Uterus (tissue), 3 donors: ENCODE measurements at regions not wholly inside any gene's neighbourhood (a gene's known extent, or its start where the extent isn't known, plus 50 kb on each side); places are given as distances from the start of the nearest gene placed in this dataset.

Source experiments
- DNase-seq, 2 donors: peaks; one replicate each; pipeline ENCODE4 v3.0.0-alpha.2; 2019 to 2020
- H3K27ac ChIP-seq, 2 donors: fragments of 200-600 bp; sonication (generic); 1 replicate in 1 of 2; 2 replicates in 1 of 2; pipeline ENCODE4 v1.5.1; 2016 to 2018
- H3K27me3 ChIP-seq, 2 donors: fragments of 200-600 bp; sonication (generic); one replicate each; pipeline ENCODE4 v1.5.1; 2018 to 2019; ENCODE audit warnings: control low read depth in 1 of 2
- H3K36me3 ChIP-seq, 2 donors: fragments of 200-600 bp; sonication (generic); one replicate each; pipeline ENCODE4 v1.5.1; 2019; ENCODE audit warnings: control low read depth in 1 of 2
- H3K4me1 ChIP-seq, 2 donors: fragments of 200-600 bp; sonication (generic); one replicate each; pipeline ENCODE4 v1.5.1; 2018 to 2019; ENCODE audit warnings: control low read depth in 1 of 2
- H3K4me3 ChIP-seq, 2 donors: fragments of 200-600 bp; sonication (generic); 1 replicate in 1 of 2; 2 replicates in 1 of 2; pipeline ENCODE4 v1.5.1; 2018 to 2019; ENCODE audit warnings: mild to moderate bottlenecking in 1 of 2
- H3K9me3 ChIP-seq, 2 donors: fragments of 200-600 bp; sonication (generic); one replicate each; pipeline ENCODE4 v1.5.1; 2019; ENCODE audit warnings: control low read depth in 1 of 2
- POLR2A ChIP-seq, 2 donors: fragments of 450-650 bp; IDR thresholded peaks; one replicate each; pipeline ENCODE4 v1.6.1; 2016; ENCODE audit warnings: antibody characterized with exemption in 2 of 2, mild to moderate bottlenecking in 1 of 2, moderate library complexity in 1 of 2
- intact Hi-C: fragments of 100-400 bp; cut with DNase I; formaldehyde crosslinking; loops from one replicate; pipeline ENCODE4 v1.15.1; 2023; ENCODE audit warnings: low total_unique reads
- TF ChIP-seq, protein P1 (sequence below), 4 experiments: fragments of 200-600 bp in 2 of 4; fragments of 450-650 bp in 2 of 4; sonication (generic) in 2 of 4; IDR thresholded peaks; one replicate each; pipeline ENCODE4 v1.5.1; 2016 to 2019; ENCODE audit warnings: antibody characterized with exemption in 4 of 4, mild to moderate bottlenecking in 2 of 4, moderate library complexity in 1 of 4
- donor health status: DM: yes; HTN: yes; CAD: no.

DNA sequence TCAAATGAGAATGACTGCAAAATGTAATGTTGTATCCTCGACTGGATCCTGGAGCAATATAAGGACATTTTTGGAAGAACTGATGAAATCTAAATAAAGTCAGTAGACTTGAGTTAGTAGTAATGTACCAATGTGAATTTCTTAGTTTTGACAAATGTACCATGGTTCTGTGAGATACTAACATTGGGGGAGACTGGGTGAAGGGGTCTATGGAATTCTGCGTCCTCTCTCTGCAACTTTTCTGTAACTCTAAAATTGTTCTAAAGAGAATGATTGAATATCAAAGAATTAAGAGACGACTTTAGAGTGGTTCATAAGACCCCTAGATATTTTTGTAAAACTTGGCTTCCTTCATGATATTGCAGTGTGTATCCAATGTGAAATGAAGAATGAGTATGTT, 59.2 kb upstream of the KAZN start:
- Histone ChIP-seq H3K4me1 (no peaks in the 10 kb centered on the region), H3K27me3 (no peaks in the 10 kb centered on the region), H3K36me3 (no peaks in the 10 kb centered on the region), H3K4me3 (no peak overlapping the region), H3K27ac (no peak overlapping the region), H3K9me3 (no peaks in the 10 kb centered on the region)
- no peak for TF ChIP-seq POLR2A (IDR thresholded peaks at IDR 0.05)
- TF ChIP-seq, protein P1, sequence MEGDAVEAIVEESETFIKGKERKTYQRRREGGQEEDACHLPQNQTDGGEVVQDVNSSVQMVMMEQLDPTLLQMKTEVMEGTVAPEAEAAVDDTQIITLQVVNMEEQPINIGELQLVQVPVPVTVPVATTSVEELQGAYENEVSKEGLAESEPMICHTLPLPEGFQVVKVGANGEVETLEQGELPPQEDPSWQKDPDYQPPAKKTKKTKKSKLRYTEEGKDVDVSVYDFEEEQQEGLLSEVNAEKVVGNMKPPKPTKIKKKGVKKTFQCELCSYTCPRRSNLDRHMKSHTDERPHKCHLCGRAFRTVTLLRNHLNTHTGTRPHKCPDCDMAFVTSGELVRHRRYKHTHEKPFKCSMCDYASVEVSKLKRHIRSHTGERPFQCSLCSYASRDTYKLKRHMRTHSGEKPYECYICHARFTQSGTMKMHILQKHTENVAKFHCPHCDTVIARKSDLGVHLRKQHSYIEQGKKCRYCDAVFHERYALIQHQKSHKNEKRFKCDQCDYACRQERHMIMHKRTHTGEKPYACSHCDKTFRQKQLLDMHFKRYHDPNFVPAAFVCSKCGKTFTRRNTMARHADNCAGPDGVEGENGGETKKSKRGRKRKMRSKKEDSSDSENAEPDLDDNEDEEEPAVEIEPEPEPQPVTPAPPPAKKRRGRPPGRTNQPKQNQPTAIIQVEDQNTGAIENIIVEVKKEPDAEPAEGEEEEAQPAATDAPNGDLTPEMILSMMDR (IDR thresholded peaks at IDR 0.05): no peak
- no peak for DNase-seq
- intact Hi-C loops: no loop called here

DNA sequence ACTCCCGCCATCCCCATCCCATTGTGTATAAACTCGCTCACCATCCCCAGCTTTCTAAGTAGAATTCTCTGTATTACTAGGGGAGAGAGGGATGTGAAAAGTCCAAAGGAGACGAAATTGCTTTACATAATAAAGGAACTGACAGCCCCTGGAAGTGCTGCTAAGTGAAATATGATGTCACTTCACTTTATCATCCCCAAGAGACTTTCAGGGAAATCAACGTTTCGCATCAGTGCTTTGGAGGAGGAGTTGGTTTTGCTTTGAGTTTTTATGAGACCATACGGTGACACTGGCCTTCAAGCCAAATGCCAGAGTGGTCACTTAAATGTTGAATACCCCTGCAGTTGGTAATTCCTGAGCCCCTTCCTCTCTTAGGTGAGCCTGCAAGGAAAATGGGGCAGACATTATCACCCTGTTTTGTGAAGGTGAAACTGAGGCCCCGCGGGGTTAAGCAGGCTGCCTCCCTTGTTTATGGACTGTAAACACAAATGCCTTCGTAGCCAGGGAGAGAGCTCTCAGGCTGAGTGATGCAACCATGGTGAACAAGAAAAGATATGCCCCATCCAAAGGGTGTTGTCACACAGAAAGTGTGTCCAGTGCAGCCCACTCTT, 58.4 kb upstream of the KAZN start:
- H3K4me3 ChIP-seq: no peak overlapping the region
- no peaks in the 10 kb centered on the region for H3K9me3 ChIP-seq
- H3K27ac ChIP-seq: no peak overlapping the region
- TF ChIP-seq POLR2A (IDR thresholded peaks at IDR 0.05): no peak
- TF ChIP-seq, protein P1 (IDR thresholded peaks at IDR 0.05): no peak
- no peaks in the 10 kb centered on the region for H3K36me3 ChIP-seq
- intact Hi-C loops: no loop called here
- no peaks in the 10 kb centered on the region for H3K27me3 ChIP-seq
- no peaks in the 10 kb centered on the region for H3K4me1 ChIP-seq
- no peak for DNase-seq

DNA sequence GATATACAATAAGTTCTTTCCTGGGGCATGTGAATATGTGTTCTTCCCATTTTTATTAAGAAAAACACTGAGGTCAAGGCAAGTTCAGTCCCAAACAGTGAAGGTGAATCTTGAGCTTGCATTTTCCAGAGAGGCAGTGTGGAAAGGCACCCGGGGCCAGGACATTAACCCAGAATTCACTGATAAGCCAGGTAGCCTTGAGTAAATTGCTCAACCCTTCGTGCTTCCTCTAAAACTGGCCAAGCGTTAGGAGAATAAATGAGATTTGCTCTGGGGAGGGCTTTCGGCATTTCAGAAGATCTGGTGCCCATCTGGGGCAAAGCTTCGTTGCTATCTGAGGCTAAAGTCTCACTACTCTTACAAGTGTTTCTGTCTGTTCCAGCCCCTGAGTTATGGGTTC, 57.1 kb upstream of the KAZN start:
- DNase-seq: no peak
- intact Hi-C loops: no loop called here
- Histone ChIP-seq H3K9me3 (no peaks in the 10 kb centered on the region), H3K36me3 (no peaks in the 10 kb centered on the region), H3K4me3 (no peak overlapping the region), H3K4me1 (no peaks in the 10 kb centered on the region), H3K27me3 (no peaks in the 10 kb centered on the region), H3K27ac (no peak overlapping the region)
- no peak for TF ChIP-seq POLR2A (IDR thresholded peaks at IDR 0.05)
- TF ChIP-seq, protein P1 (IDR thresholded peaks at IDR 0.05): no peak

DNA sequence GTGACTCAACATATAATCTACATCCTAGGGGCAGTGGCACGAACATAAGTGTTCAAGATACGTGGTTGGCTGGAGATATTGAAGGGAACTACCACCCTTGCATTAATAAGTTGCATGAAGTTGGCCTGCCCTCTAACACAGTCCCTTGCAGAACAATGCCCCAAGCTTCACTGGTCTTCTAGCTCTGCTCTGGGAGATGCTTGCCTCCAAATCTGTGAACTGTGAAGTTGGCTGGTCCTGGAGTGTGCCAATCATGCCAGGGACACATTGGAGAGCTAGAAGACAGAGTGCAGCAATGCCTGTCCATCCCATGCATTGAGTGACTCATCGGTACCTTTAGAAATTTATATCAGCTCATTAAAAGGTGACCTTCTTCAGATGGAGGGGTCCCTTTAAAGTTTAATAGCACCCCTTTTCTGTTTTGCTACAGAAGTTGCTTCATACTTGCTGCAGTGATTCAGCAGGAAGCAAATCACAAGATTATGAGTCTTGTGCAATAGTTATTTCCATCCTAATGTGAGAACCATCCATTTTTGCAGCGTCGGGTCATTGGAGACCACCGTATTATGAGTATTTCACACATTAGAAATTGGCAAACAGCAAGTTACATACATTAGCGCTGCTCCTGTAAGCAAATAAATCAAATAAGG, 55.2 kb upstream of the KAZN start:
- TF ChIP-seq, protein P1 (IDR thresholded peaks at IDR 0.05): no peak
- no peak for TF ChIP-seq POLR2A (IDR thresholded peaks at IDR 0.05)
- intact Hi-C loops: no loop called here
- H3K27ac ChIP-seq: no peak overlapping the region
- H3K27me3 ChIP-seq: no peaks in the 10 kb centered on the region
- H3K4me3 ChIP-seq: no peak overlapping the region
- DNase-seq: no peak
- H3K9me3 ChIP-seq: no peaks in the 10 kb centered on the region
- no peaks in the 10 kb centered on the region for H3K4me1 ChIP-seq
- no peaks in the 10 kb centered on the region for H3K36me3 ChIP-seq

DNA sequence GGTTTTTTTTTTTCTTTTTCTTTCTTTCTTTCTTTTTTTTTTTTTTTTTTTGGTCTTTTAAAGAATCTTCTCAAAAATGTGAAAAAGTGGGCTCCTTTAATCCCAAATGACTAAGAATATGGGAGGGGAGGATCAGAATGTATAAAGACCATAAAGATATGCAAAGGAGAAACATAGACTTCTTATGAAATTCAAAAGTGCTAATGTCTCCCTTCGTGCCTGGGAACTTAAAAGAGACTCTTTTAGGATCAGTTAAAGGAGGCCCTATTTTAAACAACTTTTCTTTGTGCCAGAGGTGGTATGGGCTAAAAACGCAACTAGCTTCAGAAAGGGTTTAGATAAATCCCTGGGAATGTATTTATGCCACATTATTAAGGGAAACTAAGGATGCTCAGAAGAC, 54.2 kb upstream of the KAZN start:
- intact Hi-C loops: no loop called here
- H3K4me3 ChIP-seq: no peak overlapping the region
- no peak overlapping the region for H3K27ac ChIP-seq
- no peak for TF ChIP-seq POLR2A (IDR thresholded peaks at IDR 0.05)
- TF ChIP-seq, protein P1 (IDR thresholded peaks at IDR 0.05): no peak
- H3K4me1 ChIP-seq: no peaks in the 10 kb centered on the region
- no peaks in the 10 kb centered on the region for H3K27me3 ChIP-seq
- DNase-seq: no peak
- no peaks in the 10 kb centered on the region for H3K9me3 ChIP-seq
- no peaks in the 10 kb centered on the region for H3K36me3 ChIP-seq
